Adrenal gland (tissue), 5 donors: ENCODE measurements at regions not wholly inside any gene's neighbourhood (a gene's known extent, or its start where the extent isn't known, plus 50 kb on each side); places are given as distances from the start of the nearest gene placed in this dataset.

Source experiments
- CTCF ChIP-seq, 6 experiments: fragments of 450-650 bp in 4 of 6; fragments of 200-600 bp in 2 of 6; sonication (generic) in 1 of 6; IDR thresholded peaks; 1 replicate in 5 of 6; 2 replicates in 1 of 6; pipeline versions ENCODE4 v1.5.1 to v1.8.0; 2016 to 2021; ENCODE audit warnings: antibody characterized with exemption in 6 of 6, mild to moderate bottlenecking in 2 of 6, moderate library complexity in 1 of 6
- POLR2A ChIP-seq, 2 donors: fragments of 450-650 bp; IDR thresholded peaks; one replicate each; pipeline ENCODE4 v1.6.1; 2017; ENCODE audit warnings: antibody characterized with exemption in 2 of 2, mild to moderate bottlenecking in 2 of 2, moderate library complexity in 1 of 2
- donor health status: DM: no; HTN: no; CAD: no.

- TF ChIP-seq CTCF (IDR thresholded peaks at IDR 0.05) (no peak), POLR2A (IDR thresholded peaks at IDR 0.05) (no peak)
These were observed 684.4 kb downstream of the ZEB2 start for GRCh38 chr2:143835481-143835880.
